Activated CD4-positive, alpha-beta T cell treated with anti-CD3 and anti-CD28 coated beads, Interleukin-2, Interleukin-6, amounts not matched to agents 100 ng/mL and 50 ng/mL, durations not matched to agents 16 hours and 8 hours (primary cell): ENCODE measurements at regions not wholly inside any gene's neighbourhood (a gene's known extent, or its start where the extent isn't known, plus 50 kb on each side); places are given as distances from the start of the nearest gene placed in this dataset.
"Not testable (repeated sequence)": the region's sequence is repeated elsewhere in the genome, so short reads cannot be mapped to it uniquely, and the experiment has no call there.

Experiments used
- DNase-seq: peaks from one replicate; pipeline ENCODE4 v3.0.0-alpha.2; 2020

- not testable (repeated sequence) for DNase-seq
Measured at GRCh38 chr2:5206742-5207141, 485.4 kb upstream of the SOX11 start.

GRCh38 chr2:5215989-5216607, 476.1 kb upstream of the SOX11 start:
- DNase-seq = no peak

DNA sequence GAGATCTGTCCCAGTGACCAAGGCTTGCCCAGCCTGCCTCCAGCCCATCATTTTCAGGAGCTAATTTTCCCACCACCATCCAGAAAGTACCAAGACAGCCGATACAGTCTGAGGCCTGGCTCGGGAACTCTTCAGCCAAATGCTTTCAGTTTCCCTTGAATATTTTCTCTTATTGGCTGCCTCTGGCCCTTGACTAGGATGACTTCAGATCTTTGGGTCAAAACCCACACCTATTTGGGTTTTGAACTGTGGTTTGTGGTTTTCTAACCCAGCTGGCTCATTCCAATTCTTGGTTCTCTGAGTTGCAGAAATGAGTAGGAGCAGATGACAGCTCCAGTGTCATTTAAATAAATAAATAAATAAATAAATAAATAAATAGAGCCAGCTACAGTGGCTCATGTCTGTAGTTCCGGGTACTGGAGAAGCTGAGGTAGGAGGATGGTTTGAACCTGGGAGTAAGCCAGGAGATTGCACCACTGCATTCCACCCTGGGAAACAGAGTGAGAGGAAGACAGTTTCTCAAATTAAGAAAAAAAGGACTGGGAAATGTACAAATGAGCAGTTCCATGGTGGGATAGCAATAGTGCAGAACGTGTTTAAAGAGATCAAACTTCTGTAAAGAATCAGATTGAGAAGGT, 465.0 kb upstream of the SOX11 start:
- DNase-seq = no peak

GRCh38 chr2:5229574-5229973, 462.6 kb upstream of the SOX11 start:
- DNase-seq = no peak

DNA sequence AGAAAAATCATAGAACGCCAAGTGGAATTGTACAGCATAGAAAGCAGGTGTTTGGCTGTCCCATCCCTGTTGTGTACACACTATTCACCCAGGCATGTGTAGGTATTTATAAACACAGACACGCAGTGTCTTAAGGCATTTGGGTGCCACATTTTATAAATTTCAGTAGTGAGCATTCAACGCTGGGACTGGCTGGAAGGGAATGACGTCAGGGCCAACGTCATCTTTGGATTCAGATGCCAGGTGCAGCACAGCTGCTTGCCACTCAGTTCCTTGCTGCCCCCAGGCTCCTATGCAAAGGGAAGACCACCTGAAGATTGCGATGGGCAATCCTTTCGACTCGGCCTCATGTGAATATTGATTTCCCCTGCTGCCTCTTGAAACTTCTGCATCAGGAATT, 461.7 kb upstream of the SOX11 start:
- no peak for DNase-seq

DNA sequence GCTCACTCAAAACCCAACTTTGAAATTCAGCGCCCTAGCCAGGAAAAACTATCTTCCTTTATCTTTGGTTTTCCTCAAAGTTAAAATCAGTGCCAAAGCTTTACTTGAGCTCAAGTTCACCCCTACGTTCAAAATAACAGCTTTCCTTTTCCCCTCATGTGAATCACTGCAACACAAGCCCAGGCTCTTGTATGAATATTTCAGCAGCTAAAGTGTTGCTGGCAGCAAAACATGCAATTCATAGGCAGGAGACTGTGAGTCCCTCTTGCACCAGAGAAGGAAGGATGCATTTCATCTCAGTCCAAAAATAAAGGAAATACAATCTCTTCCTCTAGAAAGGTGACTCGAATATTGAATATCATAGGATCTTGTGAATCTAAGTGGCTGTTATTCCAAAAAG, 461.3 kb upstream of the SOX11 start:
- DNase-seq = no peak

GRCh38 chr2:5231287-5231686, 460.9 kb upstream of the SOX11 start:
- no peak for DNase-seq

- no peak for DNase-seq
Measured at GRCh38 chr2:5234563-5234962, 457.6 kb upstream of the SOX11 start.

DNA sequence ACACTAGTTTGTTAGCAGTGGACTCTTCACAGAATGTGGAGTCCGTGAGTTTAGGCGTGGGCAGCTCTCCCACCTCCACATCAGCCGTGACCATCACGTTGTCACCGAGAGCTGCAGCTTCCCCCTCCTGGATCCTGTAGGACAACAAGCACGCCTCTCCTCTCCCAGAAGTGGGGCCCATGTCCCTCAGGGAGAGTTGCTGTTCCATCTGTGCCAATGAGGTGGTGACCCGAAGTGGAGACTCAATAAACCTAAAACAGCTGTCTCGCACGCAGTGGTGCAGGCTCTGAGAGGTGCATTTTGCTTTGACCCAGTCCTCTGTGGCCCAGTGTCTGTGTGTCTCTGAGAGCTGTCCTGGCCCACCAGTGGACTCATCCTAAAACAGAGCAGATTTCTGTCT, 456.5 kb upstream of the SOX11 start:
- no peak for DNase-seq

DNA sequence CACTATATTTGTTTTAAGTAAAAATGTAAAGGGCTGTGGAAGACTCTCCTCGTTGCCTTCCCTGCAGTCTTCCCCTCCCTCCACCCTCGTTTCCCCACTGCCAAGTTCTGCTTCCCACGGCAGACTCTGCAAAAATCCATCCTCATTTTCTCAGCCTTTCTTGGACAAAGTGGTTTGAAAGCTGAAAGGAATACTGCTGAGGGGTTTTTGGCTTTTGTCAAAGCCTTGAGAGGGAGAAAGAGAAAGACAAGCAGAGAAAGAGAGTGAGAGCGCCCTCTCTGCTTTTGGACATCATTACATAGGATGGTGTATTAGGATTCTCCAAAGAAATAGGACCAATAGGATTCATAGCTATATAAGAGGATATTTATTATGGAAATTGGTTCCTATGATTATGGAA, 455.9 kb upstream of the SOX11 start:
- no peak for DNase-seq

- no peak for DNase-seq
Measured at GRCh38 chr2:5242751-5243150, 449.4 kb upstream of the SOX11 start.

DNA sequence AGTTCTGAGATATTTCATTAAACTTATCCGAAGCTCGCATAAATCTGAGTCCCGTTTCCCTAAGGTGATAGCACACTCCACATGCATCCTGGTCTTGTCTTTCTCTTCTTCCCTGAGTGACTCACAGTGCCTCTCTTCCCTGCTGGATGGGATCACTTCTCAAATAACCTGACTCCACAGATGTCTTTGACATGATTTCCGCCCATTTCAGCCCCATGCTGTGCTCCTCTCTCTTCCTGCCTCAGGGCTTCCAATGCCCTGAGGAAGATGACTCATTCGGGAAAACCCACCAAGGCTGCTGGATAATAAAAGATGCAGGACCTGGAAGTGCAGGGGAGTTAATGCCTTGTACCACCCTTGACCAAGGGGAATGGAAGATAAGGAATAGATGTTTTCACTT, 441.7 kb upstream of the SOX11 start:
- no peak for DNase-seq

GRCh38 chr2:5253263-5253662, 438.9 kb upstream of the SOX11 start:
- DNase-seq = no peak

DNA sequence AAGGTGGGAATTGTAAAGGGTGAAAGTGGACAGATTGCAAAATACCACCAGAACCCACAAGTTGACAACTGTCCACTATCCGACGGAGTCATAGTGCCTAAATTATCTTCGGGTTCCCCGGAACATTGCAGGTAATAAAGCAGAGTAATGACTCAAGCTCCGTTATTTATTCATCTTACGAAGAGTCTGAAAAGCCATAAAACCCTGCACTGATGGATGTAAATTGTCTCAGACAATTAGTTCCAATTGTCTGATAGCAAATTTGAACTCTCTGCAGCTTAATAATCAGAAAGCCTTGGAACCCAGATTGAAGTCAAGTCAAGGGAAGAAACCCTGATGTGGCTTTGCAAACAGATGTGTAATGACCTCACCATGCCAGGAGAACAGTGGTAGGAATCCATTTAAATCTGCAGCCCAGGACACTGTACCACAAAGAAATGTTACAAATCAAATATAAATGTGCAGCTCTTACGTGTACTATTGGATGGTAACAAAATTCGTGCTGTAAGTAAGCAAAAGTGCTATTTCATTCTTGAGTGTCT, 437.3 kb upstream of the SOX11 start:
- DNase-seq = no peak

DNA sequence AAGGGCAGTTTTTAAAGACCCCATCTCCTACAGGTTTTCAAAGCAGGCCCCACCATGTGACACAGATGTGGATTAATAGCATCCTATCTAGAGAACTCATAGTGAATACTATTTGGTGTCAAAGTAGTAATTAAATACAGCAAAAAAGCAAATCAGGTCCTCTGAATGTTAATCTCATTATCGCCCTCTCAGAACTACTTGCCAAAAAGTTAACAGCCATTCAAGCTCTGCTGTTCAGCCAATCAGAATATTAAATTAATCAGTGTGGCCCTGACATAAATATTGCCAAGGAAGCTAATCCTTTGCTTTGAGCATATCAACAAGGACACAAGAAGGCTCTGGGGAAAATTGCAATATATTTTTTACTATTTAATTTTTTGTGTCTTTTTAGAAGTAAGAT, 428.9 kb upstream of the SOX11 start:
- DNase-seq = no peak

GRCh38 chr2:5264361-5264760, 427.8 kb upstream of the SOX11 start:
- DNase-seq = no peak

DNA sequence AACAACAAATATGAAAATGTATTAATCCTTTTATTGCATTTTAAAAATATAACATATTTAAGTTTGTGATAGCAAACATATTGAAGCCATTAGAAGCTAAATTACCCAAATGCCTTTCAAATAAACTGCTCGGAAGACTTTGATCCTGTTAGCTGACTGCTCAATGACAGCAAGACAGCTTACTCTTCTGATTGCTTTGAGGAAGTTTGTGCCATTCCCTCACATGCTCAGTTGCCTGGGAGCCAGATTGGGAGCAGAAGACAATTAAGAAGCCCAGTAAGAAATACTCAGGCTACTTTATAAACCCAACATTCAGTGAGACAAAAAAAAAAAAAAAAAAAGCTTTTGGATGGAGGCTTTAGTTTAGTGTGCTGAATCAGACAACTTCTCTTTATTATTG, 407.1 kb upstream of the SOX11 start:
- DNase-seq = no peak

- DNase-seq = no peak
Measured at GRCh38 chr2:5285872-5286769, 406.1 kb upstream of the SOX11 start.

GRCh38 chr2:5287558-5288334, 404.4 kb upstream of the SOX11 start:
- no peak for DNase-seq

- DNase-seq = no peak
Measured at GRCh38 chr2:5290900-5291546, 401.2 kb upstream of the SOX11 start.

- DNase-seq = no peak
Measured at GRCh38 chr2:5304640-5305039, 387.5 kb upstream of the SOX11 start.

DNA sequence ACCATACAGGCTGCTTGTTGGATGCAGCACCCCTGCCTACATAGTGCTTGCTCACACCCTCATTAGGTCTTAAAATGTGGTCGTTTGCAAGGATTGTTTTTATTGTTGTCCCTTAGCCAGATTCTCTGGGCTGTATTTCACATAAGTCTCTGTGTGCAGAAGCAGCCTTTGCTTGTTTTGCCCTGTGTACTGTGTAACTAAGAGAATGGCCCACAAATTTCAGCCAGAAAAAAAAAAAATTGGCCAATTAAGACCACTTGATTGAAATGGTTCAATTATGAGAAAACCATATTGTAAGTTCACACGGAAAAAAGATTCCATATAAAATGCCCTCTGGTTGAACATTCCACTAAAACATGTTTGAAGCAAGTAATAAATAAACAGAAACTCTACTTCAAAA, 377.1 kb upstream of the SOX11 start:
- no peak for DNase-seq

DNA sequence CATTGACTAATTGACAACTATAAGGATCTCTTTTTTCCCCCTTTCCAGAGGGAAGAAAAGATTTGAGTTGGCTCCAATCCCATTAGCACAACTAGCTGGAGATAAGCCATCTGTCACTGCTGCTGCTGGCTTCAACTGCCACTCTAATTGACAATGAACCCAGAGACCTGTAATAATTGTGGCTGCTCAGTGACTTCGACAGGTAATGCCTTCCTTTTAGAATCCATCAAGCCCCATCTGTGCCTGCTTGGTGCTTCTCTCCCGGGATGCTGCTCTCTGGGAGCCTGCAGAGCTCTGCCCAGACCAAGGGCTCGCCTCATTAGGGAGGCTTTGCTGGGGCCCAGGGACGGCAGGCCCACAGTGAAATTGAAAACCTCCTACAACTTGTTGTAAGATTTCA, 376.7 kb upstream of the SOX11 start:
- DNase-seq = no peak
